ENCODE measurements at regions not wholly inside any gene's neighbourhood (a gene's known extent, or its start where the extent isn't known, plus 50 kb on each side); places are given as distances from the start of the nearest gene placed in this dataset.

GRCh38 chr11:90629229-90629806 is 406.5 kb upstream of the CHORDC1 start:
- no peak for TF ChIP-seq CTCF (IDR thresholded peaks at IDR 0.05; ENCODE audit: insufficient read depth, low read length)
- no peak for TF ChIP-seq POLR2AphosphoS5 (IDR thresholded peaks at IDR 0.05; ENCODE audit: low read depth)
- no peak for TF ChIP-seq REST (IDR thresholded peaks at IDR 0.05; ENCODE audit: insufficient replicate concordance, low read depth)
- TF ChIP-seq GABPA (IDR thresholded peaks at IDR 0.05; ENCODE audit: low read depth), result no peak
